ENCODE measurements at regions not wholly inside any gene's neighbourhood (a gene's known extent, or its start where the extent isn't known, plus 50 kb on each side); places are given as distances from the start of the nearest gene placed in this dataset.

DNA sequence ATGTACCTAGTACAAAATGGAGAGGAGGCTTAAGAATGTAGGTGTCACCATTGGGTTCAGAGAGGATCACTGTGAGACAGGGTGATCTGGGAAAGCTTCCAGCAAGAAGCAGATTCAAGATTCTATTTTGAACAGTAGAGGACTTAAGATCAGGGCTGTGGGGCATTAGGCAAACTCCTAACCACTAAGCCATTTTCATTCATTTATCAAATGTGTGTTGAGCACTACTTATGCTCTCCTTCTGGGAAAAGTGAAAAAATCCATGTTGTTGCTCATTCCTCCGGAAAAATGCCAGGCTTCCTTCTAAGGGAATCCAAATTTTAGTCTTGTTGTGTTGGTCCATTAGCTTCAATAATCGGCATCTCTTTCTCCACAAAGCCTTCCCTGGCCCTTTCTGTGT is 163.4 kb downstream of the NUAK1 start:
- in situ Hi-C loops (cut with MboI; ENCODE audit: low sequenced_read_pairs), result no loop called here

DNA sequence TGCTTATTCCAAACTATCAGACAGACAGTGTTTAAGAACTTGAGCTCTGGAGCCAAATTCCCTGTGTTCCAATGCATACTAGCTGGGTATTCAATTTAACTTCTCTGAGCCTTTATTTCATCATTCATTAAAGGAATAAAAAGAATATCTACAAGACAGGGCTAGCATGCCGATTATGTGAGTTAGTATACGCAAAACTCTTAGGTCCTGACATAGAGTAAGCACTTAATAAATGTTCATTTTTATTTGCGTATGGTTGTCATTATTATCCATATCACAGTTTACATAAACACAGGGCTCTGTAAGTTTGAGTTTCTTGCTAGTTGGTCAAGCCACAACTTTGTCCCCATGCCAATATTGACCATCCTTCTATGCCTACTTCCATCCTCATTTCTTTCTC is 161.5 kb downstream of the NUAK1 start:
- in situ Hi-C loops (cut with MboI; ENCODE audit: low sequenced_read_pairs), result no loop called here

DNA sequence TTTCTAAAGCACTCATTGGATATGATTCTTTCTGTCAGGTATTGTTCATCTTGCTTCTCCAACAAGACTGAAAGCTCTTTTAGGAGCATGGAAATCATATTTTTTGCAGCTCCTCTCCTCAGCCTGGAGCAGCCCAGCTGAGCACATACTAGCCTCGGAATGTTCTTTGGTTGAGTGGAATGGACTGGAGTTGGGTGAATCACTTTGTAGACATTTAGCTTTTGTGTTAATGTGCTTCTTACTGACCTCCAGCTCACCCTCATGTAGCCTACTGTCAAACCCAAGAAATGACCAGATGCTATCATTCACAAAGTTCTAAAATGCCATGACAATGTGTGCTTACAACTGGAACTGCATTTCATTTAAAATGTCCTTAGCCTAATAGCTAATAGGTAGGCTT is 161.1 kb downstream of the NUAK1 start:
- in situ Hi-C loops (cut with MboI; ENCODE audit: low sequenced_read_pairs), result no loop called here

DNA sequence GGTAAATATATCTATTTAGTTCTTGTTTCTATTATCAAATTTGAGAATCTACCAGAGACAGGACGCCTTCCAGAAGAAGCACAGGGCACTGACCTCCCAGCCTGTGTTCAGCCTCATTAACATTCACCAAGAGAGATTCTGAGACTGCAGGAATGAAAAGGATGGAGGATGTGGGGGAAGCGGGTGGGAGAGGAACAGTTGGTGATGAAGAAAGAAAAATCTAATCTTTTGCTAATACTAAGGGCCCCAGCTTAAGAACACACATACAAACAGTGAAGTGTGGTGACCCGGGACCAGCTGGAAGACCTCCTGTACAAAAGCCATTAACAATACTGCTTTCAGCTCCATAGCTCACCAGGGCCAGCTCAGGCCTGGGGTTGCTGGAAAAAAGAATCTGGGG is 160.5 kb downstream of the NUAK1 start:
- in situ Hi-C loops (cut with MboI; ENCODE audit: low sequenced_read_pairs), result no loop called here

DNA sequence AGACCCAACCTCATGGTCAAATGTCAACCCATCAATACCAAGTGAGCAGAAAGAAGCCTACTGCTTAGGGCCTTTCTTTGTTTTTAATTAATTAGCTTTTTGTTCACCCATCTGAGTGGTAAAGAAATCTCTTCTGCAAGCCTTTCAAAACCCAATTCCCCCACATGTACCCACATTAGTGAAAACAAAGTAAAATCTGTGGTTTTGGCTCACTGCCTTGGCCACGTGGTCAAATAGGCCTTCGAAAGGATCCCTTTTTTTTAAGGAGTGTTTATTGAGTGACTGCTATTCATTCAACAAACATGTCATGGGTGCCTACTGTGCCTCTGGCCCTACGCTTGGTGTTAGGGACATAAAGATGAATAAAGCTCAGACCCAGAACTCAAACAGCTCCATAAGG is 160.1 kb downstream of the NUAK1 start:
- in situ Hi-C loops (cut with MboI; ENCODE audit: low sequenced_read_pairs), result no loop called here

DNA sequence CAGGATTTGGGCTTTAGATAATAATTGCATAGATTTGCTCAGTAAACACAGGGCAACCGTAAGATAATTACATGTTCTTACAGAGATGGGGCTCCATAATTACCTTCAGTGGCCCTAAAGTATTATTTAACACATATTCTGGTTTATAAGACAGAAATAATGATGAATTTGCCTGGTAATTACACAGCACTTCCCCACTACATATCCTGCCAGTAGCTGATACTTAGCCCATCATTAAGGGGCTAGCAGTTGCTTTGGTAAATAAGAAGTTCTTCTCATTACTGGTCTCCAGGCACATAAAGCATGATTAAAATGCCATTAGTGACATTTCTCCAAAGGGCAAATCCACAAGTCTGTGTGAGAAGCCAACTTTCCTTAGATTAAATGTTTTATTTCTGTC is 158.7 kb downstream of the NUAK1 start:
- in situ Hi-C loops (cut with MboI; ENCODE audit: low sequenced_read_pairs), result no loop called here

DNA sequence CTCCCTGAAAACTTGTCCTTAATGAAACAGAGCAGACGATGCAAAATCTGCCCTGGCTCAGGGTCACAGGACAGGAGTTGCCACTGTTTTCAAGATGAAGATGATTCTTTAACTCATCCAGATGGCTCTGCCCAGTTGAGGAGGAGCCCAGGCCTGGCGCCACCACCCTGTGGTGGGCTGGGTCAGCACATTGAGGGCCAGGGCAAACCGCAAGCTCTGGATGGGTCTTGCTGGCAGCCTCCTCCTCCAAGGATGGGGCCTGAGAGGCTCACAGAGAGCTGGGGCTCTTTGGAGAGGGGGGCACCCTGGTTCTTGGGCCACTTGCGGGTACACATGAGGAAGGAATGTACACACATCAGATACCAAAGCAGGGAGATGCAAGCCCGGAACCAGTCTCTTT is 158.2 kb downstream of the NUAK1 start:
- in situ Hi-C loops (cut with MboI; ENCODE audit: low sequenced_read_pairs), result no loop called here

DNA sequence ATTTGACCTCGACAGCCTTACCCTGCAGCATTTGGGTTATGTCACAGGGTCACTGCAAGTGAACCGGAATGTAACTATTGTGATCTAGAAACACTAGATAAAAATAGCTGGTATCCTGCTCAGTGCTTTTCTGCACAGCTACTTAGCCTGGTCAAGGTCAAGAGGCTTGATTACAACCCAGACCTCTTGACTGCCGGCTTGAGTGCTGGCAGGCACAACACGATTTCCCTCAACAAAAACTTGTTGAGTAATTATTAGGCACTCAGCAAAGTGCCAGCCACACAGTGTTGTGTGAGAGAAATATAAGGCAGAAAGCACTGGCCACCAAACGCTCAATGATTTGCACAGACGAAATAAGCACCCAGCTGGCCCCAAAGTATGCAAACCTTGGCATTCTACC is 156.7 kb downstream of the NUAK1 start:
- in situ Hi-C loops (cut with MboI; ENCODE audit: low sequenced_read_pairs), result no loop called here

DNA sequence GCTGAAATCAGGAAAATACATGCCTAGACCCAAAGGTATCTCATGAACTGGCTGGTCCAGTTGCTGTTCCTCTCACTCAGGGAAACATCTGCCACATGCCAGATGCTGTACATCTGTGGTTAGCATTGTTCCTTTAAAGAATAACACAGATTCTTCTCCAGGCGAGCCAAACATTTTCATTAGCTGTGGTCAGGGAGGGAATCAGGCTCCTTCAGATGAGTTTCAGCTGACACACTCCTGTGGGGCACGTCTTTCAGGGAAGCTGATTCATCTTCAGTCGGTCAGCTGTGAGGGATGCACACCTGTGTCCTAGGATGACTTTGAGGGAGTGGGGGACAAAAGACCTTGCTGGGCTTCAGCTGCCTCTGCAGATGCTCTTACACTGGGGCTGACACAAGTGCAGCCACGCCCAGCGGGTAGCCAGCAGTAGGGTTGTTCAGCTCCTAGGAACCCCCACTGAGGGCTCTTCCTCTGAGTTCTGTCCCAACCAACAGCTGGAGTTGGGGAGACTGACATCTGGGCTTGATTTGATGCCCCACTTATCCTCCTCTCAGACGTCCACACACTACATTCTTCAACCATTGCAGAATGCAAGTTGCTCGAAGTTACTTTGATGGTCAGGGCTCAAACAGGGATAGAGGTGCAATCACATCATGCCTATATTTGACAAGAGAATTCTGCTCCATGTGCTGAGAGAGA is 155.0 kb downstream of the NUAK1 start:
- in situ Hi-C loops (cut with MboI; ENCODE audit: low sequenced_read_pairs), result no loop called here

DNA sequence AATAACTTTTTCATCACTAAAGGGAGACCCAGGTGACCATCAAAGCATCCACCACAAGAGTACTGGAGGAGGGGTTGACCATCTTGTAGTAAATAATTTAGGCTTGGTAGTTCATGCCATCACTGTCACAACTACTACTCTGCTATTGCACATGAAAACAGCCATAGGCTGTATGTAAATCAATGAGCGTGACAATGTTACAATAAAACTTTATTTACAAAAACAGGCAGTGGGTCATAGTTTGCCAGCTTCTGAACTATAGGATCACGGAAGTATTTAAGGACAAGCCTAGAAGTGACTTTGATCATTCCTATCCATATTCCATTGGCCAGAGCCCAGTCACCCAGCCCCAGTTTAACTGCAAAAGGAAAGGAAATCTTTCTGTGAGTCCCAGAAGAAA is 153.4 kb downstream of the NUAK1 start:
- in situ Hi-C loops (cut with MboI; ENCODE audit: low sequenced_read_pairs), result no loop called here

DNA sequence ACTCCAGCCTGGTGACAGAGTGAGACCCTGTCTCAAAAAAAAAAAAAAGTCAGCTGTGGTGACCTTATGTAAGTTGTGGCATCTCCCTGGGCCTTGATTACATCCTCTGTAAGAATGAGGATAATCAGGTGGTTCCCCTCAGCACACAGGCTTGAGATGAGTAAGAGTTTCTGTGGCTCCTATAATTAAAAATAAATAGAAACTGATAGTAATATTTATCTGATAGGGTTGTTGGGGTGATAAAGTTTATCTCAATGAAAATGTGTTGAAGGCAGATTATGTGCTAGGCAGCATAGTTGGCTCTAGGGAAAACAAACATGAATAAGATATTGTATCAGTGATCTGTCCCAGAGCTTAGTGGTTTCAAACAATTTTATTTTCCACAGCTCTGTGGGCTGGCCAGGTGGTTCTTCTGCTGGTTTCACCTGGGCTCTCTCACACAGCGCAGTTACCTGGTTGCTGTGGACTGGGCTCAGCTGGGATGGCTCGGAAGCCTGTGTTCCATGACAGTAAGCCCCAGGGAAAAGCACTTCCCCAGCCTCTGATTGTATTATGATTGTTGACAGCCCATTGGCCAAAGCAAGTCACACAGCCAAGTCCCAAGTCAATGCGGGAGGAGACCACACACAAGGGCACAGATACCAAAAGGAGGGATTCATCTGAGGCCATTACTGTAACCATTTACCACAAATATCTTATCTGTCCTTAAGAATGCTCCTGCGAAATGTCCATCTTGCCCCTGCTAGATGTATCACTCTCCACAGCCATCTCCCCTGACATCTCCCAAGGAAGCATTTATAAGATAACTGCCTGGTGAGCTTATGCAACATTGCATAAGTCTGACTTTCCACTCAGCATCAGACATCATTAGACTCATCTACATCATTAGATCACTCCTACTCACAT is 151.7 kb downstream of the NUAK1 start:
- in situ Hi-C loops (cut with MboI; ENCODE audit: low sequenced_read_pairs), result no loop called here

DNA sequence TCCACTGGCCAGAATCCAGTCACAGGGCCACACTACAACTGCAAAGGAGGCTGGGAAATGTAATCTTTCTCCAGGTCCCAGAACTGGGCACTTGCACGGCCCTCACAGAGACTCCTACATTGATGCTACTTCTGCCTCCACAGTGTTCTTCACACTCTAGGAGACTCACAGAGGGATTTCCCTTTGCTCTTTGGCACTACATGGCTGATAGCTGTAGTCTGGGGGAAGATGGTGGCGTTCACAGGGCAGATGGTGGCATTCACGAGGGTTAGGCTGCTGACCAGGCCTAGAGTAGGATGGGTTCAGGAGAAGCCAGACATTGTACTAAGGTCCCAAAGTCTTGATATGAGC is 151.1 kb downstream of the NUAK1 start:
- in situ Hi-C loops (cut with MboI; ENCODE audit: low sequenced_read_pairs), result no loop called here

DNA sequence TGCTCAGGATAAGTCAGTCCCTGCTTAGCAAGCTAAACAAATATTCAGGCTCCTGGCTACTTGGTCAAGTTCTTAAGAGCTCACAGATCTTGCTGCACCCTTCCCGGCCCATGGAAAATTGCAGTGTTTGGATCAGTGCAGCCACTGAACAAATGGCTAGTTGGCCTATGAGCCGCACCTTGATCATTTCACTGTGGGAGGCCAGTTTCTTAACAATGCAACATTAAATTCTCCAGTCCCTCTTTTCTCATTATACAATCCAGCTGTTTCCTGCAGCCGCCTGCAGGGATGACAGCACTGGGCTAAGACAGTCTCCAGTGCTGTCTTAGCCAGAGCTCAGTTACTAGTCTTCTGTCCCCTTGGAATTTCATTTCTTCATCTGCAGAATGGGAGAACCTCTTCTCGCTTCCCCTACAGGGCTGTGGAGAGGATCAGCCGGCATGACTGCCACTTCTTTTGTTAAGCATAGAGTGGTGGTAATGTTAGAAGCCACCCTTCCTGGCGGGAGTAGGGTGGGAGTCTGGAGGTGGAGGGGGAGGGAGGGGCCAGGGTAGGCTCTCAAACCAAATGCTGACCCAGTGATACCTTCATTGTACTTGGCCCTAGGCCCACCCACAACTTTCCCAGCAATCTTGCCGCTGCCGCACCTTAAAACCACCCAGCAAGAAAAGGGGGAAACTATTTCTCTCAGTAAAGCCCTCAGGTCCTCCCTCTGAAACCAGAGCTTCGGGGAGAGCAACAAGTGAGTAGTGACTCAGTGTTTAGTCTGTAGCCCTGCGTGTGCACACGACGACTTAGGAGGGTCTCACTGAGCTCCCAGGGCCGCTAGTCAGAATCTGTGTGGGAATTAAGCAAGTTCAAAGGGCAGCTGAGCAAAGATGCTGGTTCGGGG is 145.7 kb downstream of the NUAK1 start:
- in situ Hi-C loops (cut with MboI; ENCODE audit: low sequenced_read_pairs), result no loop called here

DNA sequence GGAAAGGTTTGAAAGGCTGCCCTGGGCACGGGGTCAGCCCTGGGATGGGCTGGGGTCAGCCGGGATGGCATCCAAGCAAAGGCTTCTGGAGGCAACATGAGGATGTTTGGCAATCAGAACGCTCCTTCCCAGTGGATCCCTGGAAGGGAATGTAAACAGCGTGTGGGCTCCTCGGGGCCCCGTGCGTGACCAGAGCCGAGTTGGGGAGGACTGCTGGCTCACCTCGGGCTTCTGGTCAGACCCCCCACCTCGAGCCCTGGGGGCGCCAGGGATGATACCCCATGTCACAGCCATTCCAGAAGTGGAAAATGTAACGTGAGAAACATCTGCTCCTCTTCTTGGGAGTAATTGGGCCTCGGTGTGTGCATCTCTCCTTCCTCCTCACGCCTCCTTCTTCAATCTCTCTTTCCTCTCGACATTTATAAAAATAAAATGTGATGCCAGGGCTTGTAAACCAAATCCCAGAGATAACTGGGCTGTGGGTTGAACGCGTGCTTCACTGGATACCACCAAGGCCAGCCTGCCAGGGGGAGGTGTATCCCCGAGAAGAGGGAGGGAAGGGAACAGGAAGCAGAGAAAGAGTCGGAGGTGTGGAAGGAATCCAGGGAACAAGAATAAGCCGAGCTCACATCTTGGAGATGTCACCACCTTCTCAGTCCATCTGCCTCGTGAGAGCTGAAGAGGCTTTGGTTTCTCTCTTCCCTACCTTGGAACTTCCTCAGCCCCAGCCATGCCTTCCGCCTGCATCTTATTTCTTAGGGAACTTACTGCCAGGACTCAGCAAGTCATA is 144.8 kb downstream of the NUAK1 start:
- in situ Hi-C loops (cut with MboI; ENCODE audit: low sequenced_read_pairs), result no loop called here

DNA sequence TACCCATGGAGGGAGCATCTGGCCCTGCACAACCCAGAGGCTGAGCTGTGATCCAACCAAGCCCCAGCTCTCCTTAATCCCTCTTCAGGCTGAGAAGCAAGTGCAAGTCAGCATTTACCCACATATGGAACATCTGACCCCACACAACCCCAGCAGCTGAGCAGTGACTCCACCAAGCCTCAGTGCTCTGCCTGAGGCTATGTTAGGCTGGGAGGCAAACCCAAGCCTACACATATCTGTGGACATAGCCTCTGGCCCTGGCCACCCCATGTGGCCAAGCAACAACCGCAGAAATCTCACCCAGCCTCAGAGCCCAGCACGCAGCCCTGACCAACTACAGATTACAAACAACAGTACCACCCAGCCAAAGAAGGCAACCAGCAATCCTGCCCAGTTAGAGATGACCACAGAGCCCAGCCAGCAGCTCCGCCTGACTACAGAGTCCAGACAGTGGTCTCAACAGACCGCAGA is 142.8 kb downstream of the NUAK1 start:
- in situ Hi-C loops (cut with MboI; ENCODE audit: low sequenced_read_pairs), result no loop called here

DNA sequence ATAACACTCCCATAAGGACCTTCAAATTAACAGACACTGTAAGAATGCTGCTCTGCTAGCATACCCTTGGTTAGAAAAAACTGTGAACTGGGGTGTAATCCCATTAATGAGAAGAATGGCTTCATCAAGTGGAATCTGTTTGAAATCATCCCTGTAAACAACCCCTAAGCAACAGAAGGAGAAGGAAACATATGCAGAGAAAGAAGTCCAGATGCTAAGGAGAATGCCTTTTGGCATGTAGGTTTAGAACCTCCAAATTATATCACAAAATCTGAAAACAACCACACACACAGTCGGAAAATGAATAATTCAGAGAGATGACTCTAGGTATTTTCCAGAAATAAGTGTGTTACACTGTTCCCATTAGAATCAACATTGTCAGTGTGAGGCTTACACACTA is 140.2 kb downstream of the NUAK1 start:
- in situ Hi-C loops (cut with MboI; ENCODE audit: low sequenced_read_pairs), result no loop called here

DNA sequence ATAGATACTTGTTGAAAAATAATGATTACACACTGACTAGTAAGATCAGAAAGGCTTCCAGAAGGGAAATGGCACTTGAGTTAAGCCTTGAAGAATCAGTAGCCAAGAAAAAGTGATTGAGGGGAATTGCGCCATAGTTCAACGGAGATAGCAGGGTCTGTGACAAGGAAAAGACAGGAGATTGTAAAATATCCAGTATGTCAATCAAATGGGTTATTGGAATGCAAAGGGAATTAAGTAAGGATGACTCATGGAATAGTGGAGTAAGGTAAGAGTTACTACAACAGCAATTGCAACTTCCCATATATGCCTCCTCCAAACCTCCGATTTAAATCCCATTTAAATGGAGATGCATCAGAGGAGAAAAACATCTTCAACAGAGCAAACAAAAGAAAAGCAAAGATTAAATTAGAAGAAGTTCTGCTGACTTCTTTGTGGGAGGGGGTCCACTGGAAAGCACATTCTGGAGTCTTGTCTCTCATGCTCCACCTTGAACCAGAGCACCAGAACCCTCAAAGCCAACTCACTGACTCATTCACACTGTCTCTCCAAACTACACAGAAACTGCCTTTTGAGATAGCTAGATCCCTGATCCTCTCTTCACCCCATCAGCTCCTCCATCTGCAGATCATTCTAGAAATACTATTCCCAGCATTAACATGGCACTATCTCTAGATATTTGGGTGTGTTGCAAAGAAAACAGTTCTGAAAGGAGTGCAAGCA is 138.2 kb downstream of the NUAK1 start:
- in situ Hi-C loops (cut with MboI; ENCODE audit: low sequenced_read_pairs), result no loop called here

DNA sequence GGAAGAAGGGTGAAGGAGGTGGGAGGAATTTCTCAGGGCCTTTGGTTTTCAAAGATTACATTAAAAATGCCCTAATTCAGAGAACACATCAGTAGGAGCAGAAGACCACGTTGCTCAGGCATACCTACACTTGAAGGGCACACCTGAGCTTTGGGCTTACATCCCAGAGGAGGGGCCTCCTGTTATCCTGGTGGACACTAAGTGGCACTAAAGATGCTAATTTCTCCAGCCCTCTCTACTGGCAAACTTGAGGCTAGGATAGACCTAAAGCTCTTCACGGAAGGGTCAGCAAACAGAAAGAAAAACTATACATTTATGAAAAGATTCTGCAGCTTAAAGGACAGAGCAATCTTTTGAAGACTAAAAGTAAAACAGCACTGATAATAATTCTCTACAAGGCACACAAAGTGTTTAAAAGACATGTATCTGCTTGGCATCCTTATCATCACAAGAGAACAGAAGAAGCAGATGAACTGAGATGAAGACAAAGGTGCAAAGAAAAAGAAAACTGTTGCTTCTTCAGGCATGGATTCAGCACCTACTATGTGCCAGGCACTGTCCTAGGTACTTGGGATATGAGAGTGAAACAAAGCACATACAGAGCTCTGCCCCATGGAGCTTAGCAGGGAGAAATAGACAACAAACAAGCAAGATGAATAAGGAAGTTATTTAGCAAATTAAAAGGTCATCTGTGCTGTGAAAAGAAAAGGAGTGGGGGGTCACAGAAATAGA is 137.5 kb downstream of the NUAK1 start:
- in situ Hi-C loops (cut with MboI; ENCODE audit: low sequenced_read_pairs), result no loop called here

DNA sequence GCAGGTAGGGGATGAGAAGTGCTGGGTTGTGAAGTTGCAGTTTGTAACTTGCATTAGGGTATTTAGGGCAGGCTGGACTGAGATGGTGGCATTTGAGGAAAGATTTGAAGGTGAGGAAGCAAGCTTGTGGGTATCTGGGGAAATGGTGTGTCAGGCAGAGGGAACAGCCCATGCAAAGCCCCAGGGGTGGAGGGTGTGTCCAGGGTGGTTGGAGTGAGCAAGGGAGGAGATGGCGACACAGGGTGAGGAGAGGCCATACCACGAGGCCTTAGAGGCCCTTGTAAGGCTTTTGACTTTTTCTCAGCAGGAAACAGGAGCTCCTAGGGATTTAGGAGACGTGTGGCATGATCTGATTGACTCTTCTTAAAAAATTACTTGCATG is 136.9 kb downstream of the NUAK1 start:
- in situ Hi-C loops (cut with MboI; ENCODE audit: low sequenced_read_pairs), result no loop called here
